Fibroblast of lung (primary cell): ENCODE measurements at regions not wholly inside any gene's neighbourhood (a gene's known extent, or its start where the extent isn't known, plus 50 kb on each side); places are given as distances from the start of the nearest gene placed in this dataset.
A peak's percentile ranks its signal among the peaks of the same experiment; 100 is the strongest.

ENCODE experiments used
- DNase-seq, 2 donors: peaks; one replicate each; pipeline versions ENCODE4 v3.0.0 to v3.0.0-alpha.2; 2010; ENCODE audit warnings: low read depth in 2 of 2
- H2AFZ ChIP-seq: 2 replicates; pipeline ENCODE4 v1.5.1; 2012; ENCODE audit warnings: low read length, control low read depth, inconsistent platforms
- H3K27ac ChIP-seq: 2 replicates; pipeline ENCODE4 v1.5.1; 2011; ENCODE audit warnings: low read length, control low read depth; ENCODE audit not compliant: insufficient read depth
- H3K27me3 ChIP-seq: 2 replicates; pipeline ENCODE4 v1.5.1; 2011; ENCODE audit warnings: mild to moderate bottlenecking, low read length; ENCODE audit not compliant: control insufficient read depth, insufficient read depth
- H3K36me3 ChIP-seq: 2 replicates; pipeline ENCODE4 v1.5.1; 2011; ENCODE audit warnings: low read length; ENCODE audit not compliant: control insufficient read depth, insufficient read depth
- H3K4me1 ChIP-seq: 2 replicates; pipeline ENCODE4 v1.5.1; 2011; ENCODE audit warnings: low read length; ENCODE audit not compliant: control insufficient read depth, insufficient read depth; ENCODE audit errors: extremely low read depth
- H3K4me2 ChIP-seq: 2 replicates; pipeline ENCODE4 v1.5.1; 2011; ENCODE audit warnings: low read length, control low read depth; ENCODE audit not compliant: insufficient read depth; ENCODE audit errors: extremely low read depth
- H3K4me3 ChIP-seq, 4 experiments: fragments of 200-600 bp in 1 of 4; sonication (generic) in 1 of 4; replicated peaks in 1 of 4; 2 replicates each; pipeline ENCODE4 v1.5.1; 2011 to 2016; ENCODE audit warnings: low read length in 4 of 4, low read depth in 3 of 4, mild to moderate bottlenecking in 3 of 4, control low read depth in 2 of 4, inconsistent platforms in 1 of 4, mixed read lengths in 1 of 4; ENCODE audit not compliant: insufficient read depth in 1 of 4; ENCODE audit errors: control extremely low read depth in 1 of 4
- H3K79me2 ChIP-seq: 2 replicates; pipeline ENCODE4 v1.5.1; 2012; ENCODE audit warnings: mild to moderate bottlenecking, low read length, inconsistent platforms; ENCODE audit not compliant: control insufficient read depth, insufficient read depth
- H3K9ac ChIP-seq: 2 replicates; pipeline ENCODE4 v1.5.1; 2011; ENCODE audit warnings: mild to moderate bottlenecking, low read length, control low read depth; ENCODE audit not compliant: insufficient read depth
- H3K9me3 ChIP-seq: 2 replicates; pipeline ENCODE4 v1.5.1; 2012; ENCODE audit warnings: low read depth, low read length; ENCODE audit not compliant: control insufficient read depth, insufficient read depth
- H4K20me1 ChIP-seq: 2 replicates; pipeline ENCODE4 v1.5.1; 2011; ENCODE audit warnings: low read length; ENCODE audit not compliant: control insufficient read depth, insufficient read depth; ENCODE audit errors: extremely low read depth
- CTCF ChIP-seq, 2 donors: IDR thresholded peaks in 1 of 2; conservative IDR thresholded peaks in 1 of 2; 1 replicate in 1 of 2; 2 replicates in 1 of 2; pipeline ENCODE4 v1.5.1; 2011 to 2012; ENCODE audit warnings: low read length in 2 of 2, control low read depth in 1 of 2, inconsistent platforms in 1 of 2, low read depth in 1 of 2, mild to moderate bottlenecking in 1 of 2
- EZH2 ChIP-seq: IDR thresholded peaks from 2 replicates; pipeline ENCODE4 v1.5.1; 2012; ENCODE audit warnings: low read length, control low read depth, mild to moderate bottlenecking; ENCODE audit errors: missing control alignments

- DNase-seq, result no peak
- no peak overlapping the region for H3K4me3 ChIP-seq
- H3K79me2 ChIP-seq, result no peaks in the 10 kb centered on the region
- H3K4me2 ChIP-seq, result no peak overlapping the region
- H3K9ac ChIP-seq, result no peak overlapping the region
- no peaks in the 10 kb centered on the region for H3K4me1 ChIP-seq
- no peaks in the 10 kb centered on the region for H4K20me1 ChIP-seq
- no peak overlapping the region for H3K27ac ChIP-seq
- no peak overlapping the region for H2AFZ ChIP-seq
- no peaks in the 10 kb centered on the region for H3K36me3 ChIP-seq
- H3K27me3 ChIP-seq, result no peaks in the 10 kb centered on the region
- no peaks in the 10 kb centered on the region for H3K9me3 ChIP-seq
- TF ChIP-seq EZH2 (no peak), CTCF (conservative IDR thresholded peaks at IDR 0.05 in 1 of 2, IDR thresholded peaks at IDR 0.05 in 1 of 2; ENCODE audit: low read depth in 1 of 2, low read length in 2 of 2) (no peak)
These were observed 1503.9 kb upstream of the MIR17HG start for GRCh38 chr13:89843621-89844020.

GRCh38 chr13:89845874-89846273 lies 1501.6 kb upstream of the MIR17HG start:
- TF ChIP-seq CTCF (conservative IDR thresholded peaks at IDR 0.05 in 1 of 2, IDR thresholded peaks at IDR 0.05 in 1 of 2; ENCODE audit: low read depth in 1 of 2, low read length in 2 of 2), result no peak
- no peak for TF ChIP-seq EZH2
- H3K36me3 ChIP-seq, result no peaks in the 10 kb centered on the region
- no peak overlapping the region for H3K27ac ChIP-seq
- no peak overlapping the region for H2AFZ ChIP-seq
- H3K9ac ChIP-seq, result no peak overlapping the region
- no peaks in the 10 kb centered on the region for H3K9me3 ChIP-seq
- no peak for DNase-seq
- H3K27me3 ChIP-seq, result no peaks in the 10 kb centered on the region
- no peaks in the 10 kb centered on the region for H3K79me2 ChIP-seq
- H4K20me1 ChIP-seq, result no peaks in the 10 kb centered on the region
- H3K4me2 ChIP-seq, result no peak overlapping the region
- H3K4me3 ChIP-seq, result no peak overlapping the region
- H3K4me1 ChIP-seq, result no peaks in the 10 kb centered on the region

GRCh38 chr13:89846926-89847585 lies 1500.4 kb upstream of the MIR17HG start:
- no peak overlapping the region for H3K9ac ChIP-seq
- peak overlapping the region in 1 of 4 experiments; percentile 8 for H3K4me3 ChIP-seq
- H3K27ac ChIP-seq, result no peak overlapping the region
- H3K4me2 ChIP-seq, result no peak overlapping the region
- no peaks in the 10 kb centered on the region for H3K36me3 ChIP-seq
- H3K79me2 ChIP-seq, result no peaks in the 10 kb centered on the region
- H3K4me1 ChIP-seq, result no peaks in the 10 kb centered on the region
- TF ChIP-seq CTCF (conservative IDR thresholded peaks at IDR 0.05 in 1 of 2, IDR thresholded peaks at IDR 0.05 in 1 of 2; ENCODE audit: low read depth in 1 of 2, low read length in 2 of 2), result no peak
- no peak for TF ChIP-seq EZH2
- DNase-seq, result peak in 1 of 2 donors; percentile 76
- H2AFZ ChIP-seq, result no peak overlapping the region
- no peaks in the 10 kb centered on the region for H3K27me3 ChIP-seq
- no peaks in the 10 kb centered on the region for H4K20me1 ChIP-seq
- no peaks in the 10 kb centered on the region for H3K9me3 ChIP-seq
